Fibroblast of pulmonary artery (primary cell): ENCODE measurements at regions not wholly inside any gene's neighbourhood (a gene's known extent, or its start where the extent isn't known, plus 50 kb on each side); places are given as distances from the start of the nearest gene placed in this dataset.
"Not testable (repeated sequence)": the region's sequence is repeated elsewhere in the genome, so short reads cannot be mapped to it uniquely, and the experiment has no call there.

ENCODE experiments used
- DNase-seq: peaks from one replicate; pipeline ENCODE4 v3.0.0-alpha.2; 2010; ENCODE audit warnings: low read depth
- H3K4me3 ChIP-seq: replicated peaks from 2 replicates; pipeline ENCODE4 v1.5.1; 2011; ENCODE audit warnings: low read depth, mild to moderate bottlenecking, control low read depth, low read length, moderate library complexity
- TF ChIP-seq, protein P1 (sequence below): IDR thresholded peaks from 2 replicates; pipeline ENCODE4 v1.5.1; 2011; ENCODE audit warnings: mild to moderate bottlenecking, control low read depth, low read length, inconsistent platforms; ENCODE audit errors: missing control alignments

GRCh38 chr14:49089107-49089506 lies 497.1 kb downstream of the RPS29 start:
- TF ChIP-seq, protein P1, sequence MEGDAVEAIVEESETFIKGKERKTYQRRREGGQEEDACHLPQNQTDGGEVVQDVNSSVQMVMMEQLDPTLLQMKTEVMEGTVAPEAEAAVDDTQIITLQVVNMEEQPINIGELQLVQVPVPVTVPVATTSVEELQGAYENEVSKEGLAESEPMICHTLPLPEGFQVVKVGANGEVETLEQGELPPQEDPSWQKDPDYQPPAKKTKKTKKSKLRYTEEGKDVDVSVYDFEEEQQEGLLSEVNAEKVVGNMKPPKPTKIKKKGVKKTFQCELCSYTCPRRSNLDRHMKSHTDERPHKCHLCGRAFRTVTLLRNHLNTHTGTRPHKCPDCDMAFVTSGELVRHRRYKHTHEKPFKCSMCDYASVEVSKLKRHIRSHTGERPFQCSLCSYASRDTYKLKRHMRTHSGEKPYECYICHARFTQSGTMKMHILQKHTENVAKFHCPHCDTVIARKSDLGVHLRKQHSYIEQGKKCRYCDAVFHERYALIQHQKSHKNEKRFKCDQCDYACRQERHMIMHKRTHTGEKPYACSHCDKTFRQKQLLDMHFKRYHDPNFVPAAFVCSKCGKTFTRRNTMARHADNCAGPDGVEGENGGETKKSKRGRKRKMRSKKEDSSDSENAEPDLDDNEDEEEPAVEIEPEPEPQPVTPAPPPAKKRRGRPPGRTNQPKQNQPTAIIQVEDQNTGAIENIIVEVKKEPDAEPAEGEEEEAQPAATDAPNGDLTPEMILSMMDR, result no peak
- no peak for DNase-seq
- H3K4me3 ChIP-seq, result no peak overlapping the region

DNA sequence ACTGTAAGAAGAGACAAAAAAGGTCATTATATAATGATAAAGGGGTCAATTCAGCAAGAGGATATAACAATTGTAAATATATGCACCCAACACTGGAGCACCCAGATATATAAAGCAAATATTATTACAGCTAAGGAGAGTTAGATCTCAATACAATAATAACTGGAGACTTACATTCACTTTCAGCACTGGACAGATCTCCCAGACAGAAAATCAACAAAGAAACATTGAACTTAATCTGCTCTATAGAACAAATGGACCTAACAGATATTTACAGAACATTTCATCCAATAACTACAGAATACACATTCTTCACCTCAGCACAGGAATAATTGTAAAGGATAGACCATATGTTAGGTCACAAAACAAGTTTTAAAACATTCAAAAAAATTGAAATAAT lies 512.9 kb downstream of the RPS29 start:
- not testable (repeated sequence) for H3K4me3 ChIP-seq, DNase-seq

DNA sequence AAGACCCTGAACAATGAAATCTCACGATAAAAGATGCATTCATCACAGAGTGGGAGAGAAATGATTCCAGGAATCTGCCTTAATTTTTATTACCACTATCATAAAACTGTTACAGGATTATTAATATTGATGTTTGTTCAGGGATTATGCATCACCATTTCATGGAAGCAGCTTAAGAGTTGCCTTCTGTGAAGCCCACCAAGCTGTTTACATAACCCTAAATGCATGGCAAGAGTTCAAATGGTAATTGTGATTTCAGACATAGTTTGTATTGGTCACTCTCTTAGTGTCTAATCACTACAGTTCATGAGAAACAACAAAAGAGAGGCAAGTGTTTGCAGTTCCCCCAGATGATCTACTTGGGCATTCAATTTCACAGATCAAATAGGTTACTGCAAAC lies 527.7 kb downstream of the RPS29 start:
- H3K4me3 ChIP-seq, result no peak overlapping the region
- no peak for DNase-seq
- TF ChIP-seq, protein P1, result no peak

- DNase-seq, result no peak
- TF ChIP-seq, protein P1, result no peak
- H3K4me3 ChIP-seq, result no peak overlapping the region
Observed at GRCh38 chr14:49057838-49058510, 528.2 kb downstream of the RPS29 start.

- H3K4me3 ChIP-seq, result no peak overlapping the region
- TF ChIP-seq, protein P1, result no peak
- no peak for DNase-seq
Observed at GRCh38 chr14:49056021-49056420, 530.2 kb downstream of the RPS29 start.

DNA sequence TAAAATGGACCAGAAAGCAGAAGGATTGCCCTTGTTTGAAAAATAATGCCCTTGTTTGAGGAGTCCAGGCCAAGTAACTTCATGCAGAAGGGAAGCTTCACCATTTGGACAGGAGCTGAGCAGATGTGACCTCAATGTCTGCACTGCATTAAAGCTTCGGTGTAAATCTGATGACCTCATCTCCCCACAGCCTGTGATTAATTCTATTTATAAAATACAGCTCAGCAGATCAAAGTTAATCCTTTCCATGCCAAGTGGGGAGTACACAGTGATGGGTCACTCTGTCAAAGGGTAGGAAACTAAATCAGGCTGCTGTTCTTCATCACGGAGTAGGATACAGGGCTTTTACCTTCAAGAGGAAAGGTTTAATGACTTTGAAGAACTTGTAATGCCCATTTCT lies 533.7 kb downstream of the RPS29 start:
- no peak overlapping the region for H3K4me3 ChIP-seq
- TF ChIP-seq, protein P1, result no peak
- DNase-seq, result no peak

DNA sequence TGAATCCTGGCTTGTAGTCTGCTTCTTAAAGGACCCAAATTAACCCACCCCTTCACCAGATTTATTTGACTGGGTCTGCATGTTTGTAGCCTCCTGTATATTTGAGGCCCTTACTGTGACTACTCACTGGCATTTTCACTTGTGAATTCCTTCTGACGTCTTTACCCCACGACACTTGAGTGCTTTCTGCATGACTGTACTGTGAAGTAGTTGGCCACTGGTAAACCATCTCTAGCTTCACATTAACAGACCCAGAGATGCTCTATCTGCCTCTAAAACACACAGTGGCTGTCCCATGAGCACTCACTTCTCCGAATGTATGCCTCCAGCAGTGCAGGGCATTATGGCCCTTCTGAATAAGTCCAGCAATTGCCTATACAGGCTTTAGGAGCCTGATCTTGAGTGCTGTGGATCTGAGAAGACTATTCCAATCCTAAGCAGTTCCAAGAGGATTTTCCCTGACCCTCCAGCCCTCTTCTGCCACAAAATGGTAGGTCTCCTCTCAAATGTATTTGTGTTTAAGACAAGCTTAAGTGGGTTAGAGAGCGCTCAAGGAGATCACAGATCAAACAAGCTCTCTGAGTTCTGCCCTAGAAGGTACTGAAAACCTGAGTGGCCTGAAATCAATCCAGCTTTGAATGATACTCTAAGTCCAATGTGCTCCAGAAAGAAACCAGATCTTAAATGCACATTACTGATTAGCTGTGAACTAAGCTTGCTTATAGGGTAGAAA lies 534.7 kb downstream of the RPS29 start:
- no peak for DNase-seq
- TF ChIP-seq, protein P1, result no peak
- no peak overlapping the region for H3K4me3 ChIP-seq
